Right lobe of liver (tissue), 4 donors: ENCODE measurements at regions not wholly inside any gene's neighbourhood (a gene's known extent, or its start where the extent isn't known, plus 50 kb on each side); places are given as distances from the start of the nearest gene placed in this dataset.

ENCODE experiments used
- POLR2A ChIP-seq: fragments of 450-650 bp; IDR thresholded peaks from one replicate; pipeline ENCODE4 v1.6.1; 2017; ENCODE audit warnings: antibody characterized with exemption, mild to moderate bottlenecking
- TF ChIP-seq, protein P1 (sequence below), 4 donors: fragments of 200-600 bp in 3 of 4; fragments of 450-650 bp in 1 of 4; IDR thresholded peaks; one replicate each; pipeline versions ENCODE4 v1.5.1 to v1.8.0; 2016 to 2022; ENCODE audit warnings: antibody characterized with exemption in 4 of 4, mild to moderate bottlenecking in 2 of 4
- donor health status: DM: no; HTN: no; CAD: no.
- donor health status: DM: no; HTN: no; CAD: no.
- donor health status: DM: no; HTN: yes; CAD: no.

DNA sequence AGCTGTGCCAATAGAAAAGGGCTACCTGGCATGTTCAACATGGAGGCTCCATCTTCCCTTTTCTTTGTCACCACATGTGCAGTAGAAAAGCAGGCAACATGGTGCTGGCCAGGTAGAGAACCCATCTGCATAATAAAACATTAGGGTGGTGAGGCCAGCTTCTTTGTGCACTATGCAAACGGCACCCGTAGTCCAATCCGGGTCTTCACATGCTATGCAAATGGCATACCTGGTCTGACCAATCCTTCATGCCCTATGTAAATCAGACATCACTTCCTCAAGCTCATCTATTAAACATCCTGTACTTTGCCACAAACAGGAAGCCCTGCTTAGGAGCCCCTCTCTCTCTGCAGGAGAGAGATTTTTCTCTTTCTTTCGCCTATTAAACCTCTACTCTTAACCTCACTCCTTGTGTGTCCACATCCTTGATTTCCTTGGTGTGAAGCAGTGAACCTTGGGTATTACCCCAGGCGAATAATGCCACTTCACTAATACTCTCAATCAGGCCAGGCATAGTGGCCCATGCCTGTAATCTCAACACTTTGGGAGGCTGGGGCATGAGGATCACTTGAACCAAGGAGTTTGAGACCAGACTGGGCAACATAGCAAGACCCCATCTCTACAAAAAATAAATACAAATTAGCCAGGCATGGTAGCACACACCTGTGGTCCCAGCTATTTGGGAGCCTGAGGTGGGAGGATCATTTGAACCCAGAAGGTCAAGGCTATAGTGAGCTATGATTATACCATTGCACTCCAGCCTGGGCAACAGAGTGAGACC, 111.3 kb upstream of the MRI1 start:
- TF ChIP-seq, protein P1, sequence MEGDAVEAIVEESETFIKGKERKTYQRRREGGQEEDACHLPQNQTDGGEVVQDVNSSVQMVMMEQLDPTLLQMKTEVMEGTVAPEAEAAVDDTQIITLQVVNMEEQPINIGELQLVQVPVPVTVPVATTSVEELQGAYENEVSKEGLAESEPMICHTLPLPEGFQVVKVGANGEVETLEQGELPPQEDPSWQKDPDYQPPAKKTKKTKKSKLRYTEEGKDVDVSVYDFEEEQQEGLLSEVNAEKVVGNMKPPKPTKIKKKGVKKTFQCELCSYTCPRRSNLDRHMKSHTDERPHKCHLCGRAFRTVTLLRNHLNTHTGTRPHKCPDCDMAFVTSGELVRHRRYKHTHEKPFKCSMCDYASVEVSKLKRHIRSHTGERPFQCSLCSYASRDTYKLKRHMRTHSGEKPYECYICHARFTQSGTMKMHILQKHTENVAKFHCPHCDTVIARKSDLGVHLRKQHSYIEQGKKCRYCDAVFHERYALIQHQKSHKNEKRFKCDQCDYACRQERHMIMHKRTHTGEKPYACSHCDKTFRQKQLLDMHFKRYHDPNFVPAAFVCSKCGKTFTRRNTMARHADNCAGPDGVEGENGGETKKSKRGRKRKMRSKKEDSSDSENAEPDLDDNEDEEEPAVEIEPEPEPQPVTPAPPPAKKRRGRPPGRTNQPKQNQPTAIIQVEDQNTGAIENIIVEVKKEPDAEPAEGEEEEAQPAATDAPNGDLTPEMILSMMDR (IDR thresholded peaks at IDR 0.05): no peak
- no peak for TF ChIP-seq POLR2A
